ENCODE measurements at regions not wholly inside any gene's neighbourhood (a gene's known extent, or its start where the extent isn't known, plus 50 kb on each side); places are given as distances from the start of the nearest gene placed in this dataset.

DNA sequence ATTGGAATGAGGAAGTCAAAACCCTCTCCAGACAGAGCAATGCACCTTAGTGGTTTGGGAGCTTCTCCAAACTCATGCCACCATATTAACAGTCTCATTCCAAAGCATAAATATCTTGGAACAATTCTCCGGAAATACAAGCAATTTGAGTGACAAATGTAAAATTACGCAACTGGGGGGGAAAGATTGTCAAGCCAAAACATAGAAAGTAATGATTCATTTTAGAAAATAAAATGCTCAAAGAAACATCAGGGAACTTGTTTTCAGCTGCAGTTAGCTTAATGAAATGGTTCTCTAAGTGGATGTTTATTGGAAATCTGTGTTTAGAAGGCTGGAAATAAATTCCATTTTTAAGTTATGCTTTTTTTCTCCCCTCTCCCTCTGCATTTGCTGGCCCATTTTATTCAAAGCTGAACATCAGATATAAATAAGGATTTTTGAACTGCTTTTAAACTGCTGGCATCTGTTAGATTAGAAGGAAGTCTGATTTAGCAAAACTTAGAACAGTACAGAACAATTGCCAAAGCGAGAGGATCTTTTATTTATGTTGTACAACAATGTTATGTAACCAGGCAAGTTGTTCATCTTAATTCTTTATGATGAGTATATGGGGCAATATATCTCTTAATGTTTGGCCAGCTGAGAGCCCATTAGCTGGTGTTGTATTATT lies 551.9 kb downstream of the PRELID2 start:
- no peak for TF ChIP-seq SIN3A (IDR thresholded peaks at IDR 0.05; ENCODE audit: borderline replicate concordance, insufficient read depth, low read length)
- TF ChIP-seq POLR2AphosphoS5 (IDR thresholded peaks at IDR 0.05; ENCODE audit: low read depth, low read length): no peak
- no peak for TF ChIP-seq FOXP2 (optimal IDR thresholded peaks at IDR 0.05; ENCODE audit: borderline replicate concordance, extremely low read depth, extremely low read length, insufficient read depth)
- TF ChIP-seq, protein P1, sequence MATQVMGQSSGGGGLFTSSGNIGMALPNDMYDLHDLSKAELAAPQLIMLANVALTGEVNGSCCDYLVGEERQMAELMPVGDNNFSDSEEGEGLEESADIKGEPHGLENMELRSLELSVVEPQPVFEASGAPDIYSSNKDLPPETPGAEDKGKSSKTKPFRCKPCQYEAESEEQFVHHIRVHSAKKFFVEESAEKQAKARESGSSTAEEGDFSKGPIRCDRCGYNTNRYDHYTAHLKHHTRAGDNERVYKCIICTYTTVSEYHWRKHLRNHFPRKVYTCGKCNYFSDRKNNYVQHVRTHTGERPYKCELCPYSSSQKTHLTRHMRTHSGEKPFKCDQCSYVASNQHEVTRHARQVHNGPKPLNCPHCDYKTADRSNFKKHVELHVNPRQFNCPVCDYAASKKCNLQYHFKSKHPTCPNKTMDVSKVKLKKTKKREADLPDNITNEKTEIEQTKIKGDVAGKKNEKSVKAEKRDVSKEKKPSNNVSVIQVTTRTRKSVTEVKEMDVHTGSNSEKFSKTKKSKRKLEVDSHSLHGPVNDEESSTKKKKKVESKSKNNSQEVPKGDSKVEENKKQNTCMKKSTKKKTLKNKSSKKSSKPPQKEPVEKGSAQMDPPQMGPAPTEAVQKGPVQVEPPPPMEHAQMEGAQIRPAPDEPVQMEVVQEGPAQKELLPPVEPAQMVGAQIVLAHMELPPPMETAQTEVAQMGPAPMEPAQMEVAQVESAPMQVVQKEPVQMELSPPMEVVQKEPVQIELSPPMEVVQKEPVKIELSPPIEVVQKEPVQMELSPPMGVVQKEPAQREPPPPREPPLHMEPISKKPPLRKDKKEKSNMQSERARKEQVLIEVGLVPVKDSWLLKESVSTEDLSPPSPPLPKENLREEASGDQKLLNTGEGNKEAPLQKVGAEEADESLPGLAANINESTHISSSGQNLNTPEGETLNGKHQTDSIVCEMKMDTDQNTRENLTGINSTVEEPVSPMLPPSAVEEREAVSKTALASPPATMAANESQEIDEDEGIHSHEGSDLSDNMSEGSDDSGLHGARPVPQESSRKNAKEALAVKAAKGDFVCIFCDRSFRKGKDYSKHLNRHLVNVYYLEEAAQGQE (IDR thresholded peaks at IDR 0.05; ENCODE audit: insufficient read depth in 1 of 2, low read depth in 2 of 2, low read length in 2 of 2): no peak
- TF ChIP-seq TAF1 (IDR thresholded peaks at IDR 0.05; ENCODE audit: borderline replicate concordance, insufficient read depth, low read length): no peak

DNA sequence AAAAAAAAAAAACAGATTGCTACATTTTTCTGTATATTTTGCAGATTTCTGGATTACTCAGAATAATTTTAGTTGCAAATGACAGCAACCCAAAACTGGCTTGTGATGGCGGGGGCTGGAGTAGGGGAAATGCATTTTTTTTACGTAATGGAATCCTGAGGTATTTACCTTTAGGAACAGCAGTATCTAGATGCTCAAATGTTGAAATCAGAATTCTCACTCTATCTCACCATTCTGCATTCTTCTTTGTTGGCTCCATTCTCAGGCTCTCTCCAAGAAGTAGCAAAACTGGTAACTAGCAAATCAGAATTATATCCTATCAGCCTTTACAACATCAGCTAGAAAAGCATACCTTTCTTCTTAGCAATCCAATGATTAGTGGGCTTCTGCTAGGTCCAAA lies 554.3 kb downstream of the PRELID2 start:
- TF ChIP-seq FOXP2 (optimal IDR thresholded peaks at IDR 0.05; ENCODE audit: borderline replicate concordance, extremely low read depth, extremely low read length, insufficient read depth): no peak
- no peak for TF ChIP-seq SIN3A (IDR thresholded peaks at IDR 0.05; ENCODE audit: borderline replicate concordance, insufficient read depth, low read length)
- TF ChIP-seq, protein P1 (IDR thresholded peaks at IDR 0.05; ENCODE audit: insufficient read depth in 1 of 2, low read depth in 2 of 2, low read length in 2 of 2): no peak
- no peak for TF ChIP-seq TAF1 (IDR thresholded peaks at IDR 0.05; ENCODE audit: borderline replicate concordance, insufficient read depth, low read length)
- no peak for TF ChIP-seq POLR2AphosphoS5 (IDR thresholded peaks at IDR 0.05; ENCODE audit: low read depth, low read length)

DNA sequence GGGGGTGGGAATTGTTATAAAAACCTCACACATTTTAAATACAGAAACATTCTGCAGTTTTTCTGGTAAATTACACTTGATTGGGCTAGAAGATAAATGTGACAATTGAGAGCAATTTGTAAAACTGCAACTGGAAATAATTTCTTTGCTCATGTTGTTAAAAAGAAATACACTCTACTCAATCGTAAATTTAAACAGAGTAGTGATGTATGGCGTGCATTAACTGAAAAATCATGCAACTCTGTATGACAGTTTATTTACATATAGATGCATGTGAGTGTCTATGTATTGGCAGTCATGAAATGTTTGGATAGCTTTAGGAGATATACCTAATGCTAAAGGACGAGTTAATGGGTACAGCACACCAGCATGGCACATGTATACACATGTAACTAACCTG lies 554.9 kb downstream of the PRELID2 start:
- TF ChIP-seq, protein P1 (IDR thresholded peaks at IDR 0.05; ENCODE audit: insufficient read depth in 1 of 2, low read depth in 2 of 2, low read length in 2 of 2): no peak
- TF ChIP-seq TAF1 (IDR thresholded peaks at IDR 0.05; ENCODE audit: borderline replicate concordance, insufficient read depth, low read length): no peak
- TF ChIP-seq POLR2AphosphoS5 (IDR thresholded peaks at IDR 0.05; ENCODE audit: low read depth, low read length): no peak
- no peak for TF ChIP-seq SIN3A (IDR thresholded peaks at IDR 0.05; ENCODE audit: borderline replicate concordance, insufficient read depth, low read length)
- TF ChIP-seq FOXP2 (optimal IDR thresholded peaks at IDR 0.05; ENCODE audit: borderline replicate concordance, extremely low read depth, extremely low read length, insufficient read depth): no peak

DNA sequence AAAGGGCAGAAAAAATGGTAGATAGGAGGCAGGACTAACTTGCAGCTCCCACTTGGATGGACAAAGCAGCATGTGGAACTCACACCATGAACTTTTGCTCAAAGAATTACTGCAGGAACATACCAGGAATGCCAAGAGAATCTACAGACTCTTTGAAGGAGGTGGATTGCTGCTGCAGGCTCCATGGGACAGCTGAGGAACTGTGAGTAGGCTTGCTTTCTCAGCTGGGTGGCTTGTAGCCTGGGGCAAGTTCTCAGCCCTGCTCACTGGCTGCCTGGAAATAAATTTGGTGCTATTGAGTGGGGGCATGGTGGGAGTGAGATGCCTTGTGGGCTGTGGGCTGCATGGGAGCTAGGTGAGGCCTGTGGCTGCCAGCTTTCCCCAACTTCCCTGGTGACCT lies 574.5 kb downstream of the PRELID2 start:
- TF ChIP-seq FOXP2 (optimal IDR thresholded peaks at IDR 0.05; ENCODE audit: borderline replicate concordance, extremely low read depth, extremely low read length, insufficient read depth) (no peak), POLR2AphosphoS5 (IDR thresholded peaks at IDR 0.05; ENCODE audit: low read depth, low read length) (no peak), TAF1 (IDR thresholded peaks at IDR 0.05; ENCODE audit: borderline replicate concordance, insufficient read depth, low read length) (no peak), SIN3A (IDR thresholded peaks at IDR 0.05; ENCODE audit: borderline replicate concordance, insufficient read depth, low read length) (no peak)
- TF ChIP-seq, protein P1 (IDR thresholded peaks at IDR 0.05; ENCODE audit: insufficient read depth in 1 of 2, low read depth in 2 of 2, low read length in 2 of 2): no peak
